ENCODE measurements at regions not wholly inside any gene's neighbourhood (a gene's known extent, or its start where the extent isn't known, plus 50 kb on each side); places are given as distances from the start of the nearest gene placed in this dataset.
"Not testable (repeated sequence)": the region's sequence is repeated elsewhere in the genome, so short reads cannot be mapped to it uniquely, and the experiment has no call there.

- Mint-ChIP-seq H3K4me3 (no peak overlapping the region), H3K36me3 (ENCODE audit: low read depth) (no peaks in the 10 kb centered on the region), H3K27me3 (no peaks in the 10 kb centered on the region), H3K27ac (no peak overlapping the region), H3K4me1 (no peaks in the 10 kb centered on the region)
- no peaks in the 10 kb centered on the region for H3K9me3 ChIP-seq (ENCODE audit: control insufficient read depth, low read length, poor library complexity, severe bottlenecking)
- ATAC-seq: no peak
- no peak for DNase-seq
Measured at GRCh38 chr14:40222996-40223395, 790.8 kb upstream of the FBXO33 start.

GRCh38 chr14:40221428-40221827, 789.2 kb upstream of the FBXO33 start:
- DNase-seq: no peak
- no peak for ATAC-seq
- Mint-ChIP-seq H3K27me3 (no peaks in the 10 kb centered on the region), H3K36me3 (ENCODE audit: low read depth) (no peaks in the 10 kb centered on the region), H3K27ac (no peak overlapping the region), H3K4me1 (no peaks in the 10 kb centered on the region), H3K4me3 (no peak overlapping the region)
- H3K9me3 ChIP-seq (ENCODE audit: control insufficient read depth, low read length, poor library complexity, severe bottlenecking): no peaks in the 10 kb centered on the region

DNA sequence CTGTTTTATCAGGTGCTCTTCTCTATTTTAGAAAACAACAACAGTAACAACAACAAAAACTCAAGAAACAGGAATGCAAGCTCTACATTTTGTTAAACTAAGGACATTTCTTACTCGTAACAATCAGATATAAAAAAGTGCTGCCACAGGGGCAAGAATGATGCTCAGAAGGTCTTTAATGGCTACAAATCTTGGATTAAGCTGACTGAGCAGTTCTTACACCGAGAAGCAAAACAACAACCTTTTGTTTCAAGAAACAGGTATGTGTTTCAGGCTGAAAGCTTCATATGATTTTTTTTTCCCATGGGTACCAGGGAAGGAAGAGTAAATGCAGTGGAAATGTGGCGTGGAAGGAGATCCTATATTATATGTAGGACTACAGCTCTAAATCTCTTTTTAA, 786.8 kb upstream of the FBXO33 start:
- no peaks in the 10 kb centered on the region for H3K4me1 Mint-ChIP-seq
- H3K4me3 Mint-ChIP-seq: no peak overlapping the region

GRCh38 chr14:40218282-40218941, 786.2 kb upstream of the FBXO33 start:
- ATAC-seq: no peak
- no peaks in the 10 kb centered on the region for H3K9me3 ChIP-seq (ENCODE audit: control insufficient read depth, low read length, poor library complexity, severe bottlenecking)
- H3K4me3 Mint-ChIP-seq: no peak overlapping the region

More for the DNA sequence above, 786.8 kb upstream of the FBXO33 start:
- no peak for DNase-seq
- ATAC-seq: no peak
- Mint-ChIP-seq H3K27me3 (no peaks in the 10 kb centered on the region), H3K27ac (no peak overlapping the region), H3K36me3 (ENCODE audit: low read depth) (no peaks in the 10 kb centered on the region)
- no peaks in the 10 kb centered on the region for H3K9me3 ChIP-seq (ENCODE audit: control insufficient read depth, low read length, poor library complexity, severe bottlenecking)

DNA sequence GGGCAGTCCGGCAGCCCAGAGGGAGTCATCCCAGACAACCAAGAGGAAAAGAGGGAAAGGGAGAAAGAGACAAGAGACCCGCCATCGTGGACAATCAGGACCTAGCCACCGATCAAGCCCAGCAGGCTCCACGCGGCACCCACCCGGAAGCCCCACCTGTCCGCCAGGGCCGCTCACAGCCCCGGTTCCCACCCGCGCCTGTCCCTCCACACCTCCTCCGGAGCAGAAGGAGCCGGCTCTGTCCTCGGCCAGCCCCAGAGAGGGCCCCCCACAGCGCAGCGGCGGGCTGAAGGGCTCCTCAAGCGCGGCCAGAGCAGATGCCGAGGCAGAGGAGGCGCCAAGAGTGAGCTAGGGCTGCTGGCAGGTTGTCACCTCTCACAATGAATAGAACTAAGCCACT, 784.7 kb upstream of the FBXO33 start:
- no peaks in the 10 kb centered on the region for H3K4me1 Mint-ChIP-seq
- H3K4me3 Mint-ChIP-seq: no peak overlapping the region
- DNase-seq: no peak
- no peaks in the 10 kb centered on the region for H3K27me3 Mint-ChIP-seq
- H3K9me3 ChIP-seq (ENCODE audit: control insufficient read depth, low read length, poor library complexity, severe bottlenecking): no peaks in the 10 kb centered on the region
- no peak overlapping the region for H3K27ac Mint-ChIP-seq
- no peaks in the 10 kb centered on the region for H3K36me3 Mint-ChIP-seq (ENCODE audit: low read depth)
- no peak for ATAC-seq

More at GRCh38 chr14:40218282-40218941, 786.2 kb upstream of the FBXO33 start:
- Mint-ChIP-seq H3K4me1 (no peaks in the 10 kb centered on the region), H3K27me3 (no peaks in the 10 kb centered on the region), H3K27ac (no peak overlapping the region), H3K36me3 (ENCODE audit: low read depth) (no peaks in the 10 kb centered on the region)
- DNase-seq: no peak

DNA sequence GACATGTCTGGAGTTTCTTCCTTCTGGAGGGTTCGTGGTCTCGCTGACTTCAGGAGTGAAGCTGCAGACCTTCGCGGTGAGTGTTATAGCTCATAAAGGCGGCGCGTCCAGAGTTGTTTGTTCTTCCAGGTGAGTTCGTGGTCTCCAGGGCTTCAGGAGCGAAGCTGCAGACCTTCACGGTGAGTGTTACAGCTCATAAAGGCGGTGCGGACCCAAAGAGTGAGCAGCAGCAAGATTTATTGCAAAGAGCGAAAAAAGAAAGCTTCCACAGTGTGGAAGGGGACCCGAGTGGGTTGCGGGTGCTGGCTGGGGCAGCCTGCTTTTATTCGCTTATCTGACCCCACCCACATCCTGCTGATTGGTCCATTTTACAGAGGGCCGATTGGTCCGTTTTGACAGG, 784.2 kb upstream of the FBXO33 start:
- ATAC-seq; DNase-seq; H3K36me3 Mint-ChIP-seq (ENCODE audit: low read depth); H3K4me3 Mint-ChIP-seq; H3K27ac Mint-ChIP-seq; H3K9me3 ChIP-seq (ENCODE audit: control insufficient read depth, low read length, poor library complexity, severe bottlenecking); H3K27me3 Mint-ChIP-seq; H3K4me1 Mint-ChIP-seq: not testable (repeated sequence)

GRCh38 chr14:40213701-40214100, 781.5 kb upstream of the FBXO33 start:
- H3K4me1 Mint-ChIP-seq: no peaks in the 10 kb centered on the region
- H3K9me3 ChIP-seq (ENCODE audit: control insufficient read depth, low read length, poor library complexity, severe bottlenecking): no peaks in the 10 kb centered on the region
- H3K4me3 Mint-ChIP-seq: no peak overlapping the region
- no peaks in the 10 kb centered on the region for H3K27me3 Mint-ChIP-seq
- no peak overlapping the region for H3K27ac Mint-ChIP-seq
- H3K36me3 Mint-ChIP-seq (ENCODE audit: low read depth): no peaks in the 10 kb centered on the region
- DNase-seq (no peak), ATAC-seq (no peak)

GRCh38 chr14:40204441-40205175, 772.4 kb upstream of the FBXO33 start:
- Mint-ChIP-seq H3K4me1 (no peaks in the 10 kb centered on the region), H3K36me3 (ENCODE audit: low read depth) (no peaks in the 10 kb centered on the region), H3K27me3 (no peaks in the 10 kb centered on the region), H3K4me3 (no peak overlapping the region), H3K27ac (no peak overlapping the region)
- DNase-seq: no peak
- H3K9me3 ChIP-seq (ENCODE audit: control insufficient read depth, low read length, poor library complexity, severe bottlenecking): no peaks in the 10 kb centered on the region
- no peak for ATAC-seq

DNA sequence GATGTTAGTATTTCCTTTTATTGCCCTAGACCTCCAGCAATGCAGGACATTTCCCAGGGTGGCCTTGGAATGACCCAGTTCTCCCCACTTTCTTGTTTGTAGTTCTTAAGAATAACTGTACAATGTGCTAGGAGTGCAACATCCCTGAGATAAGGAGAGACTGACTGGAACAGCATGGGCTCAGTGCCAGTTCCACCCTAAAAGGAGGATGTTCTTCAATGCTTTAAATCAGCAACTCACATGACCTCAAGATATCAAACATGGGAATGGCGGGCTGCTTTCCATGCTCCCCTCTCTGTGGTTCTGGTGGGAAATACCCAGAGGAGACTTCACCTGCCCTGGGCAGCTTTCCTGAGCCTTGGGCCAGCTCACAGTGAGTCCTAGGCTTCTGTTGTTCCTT, 766.9 kb upstream of the FBXO33 start:
- no peak for ATAC-seq
- no peak overlapping the region for H3K27ac Mint-ChIP-seq
- no peaks in the 10 kb centered on the region for H3K36me3 Mint-ChIP-seq (ENCODE audit: low read depth)
- DNase-seq: no peak
- no peaks in the 10 kb centered on the region for H3K4me1 Mint-ChIP-seq
- H3K27me3 Mint-ChIP-seq: no peaks in the 10 kb centered on the region
- H3K9me3 ChIP-seq (ENCODE audit: control insufficient read depth, low read length, poor library complexity, severe bottlenecking): no peaks in the 10 kb centered on the region
- no peak overlapping the region for H3K4me3 Mint-ChIP-seq

DNA sequence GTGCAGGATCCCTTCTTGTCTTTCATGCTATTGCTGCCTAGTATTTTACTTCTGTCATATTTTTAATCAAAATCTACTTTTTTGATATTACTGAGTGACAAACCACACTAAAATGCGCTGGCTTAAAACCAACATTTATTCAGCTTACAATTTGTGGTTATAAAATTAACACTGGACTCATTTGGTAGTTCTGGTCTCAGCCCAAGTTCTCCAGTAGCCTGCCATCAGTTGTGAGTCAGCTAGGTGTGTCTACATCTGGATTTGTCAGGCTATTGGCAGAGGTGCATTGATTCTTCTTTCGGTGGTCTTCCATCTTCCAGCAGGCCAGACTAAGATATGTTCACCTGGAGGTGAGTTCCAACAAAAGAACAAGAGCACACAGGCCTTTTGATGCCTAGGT, 765.1 kb upstream of the FBXO33 start:
- Mint-ChIP-seq H3K27me3 (no peaks in the 10 kb centered on the region), H3K4me3 (no peak overlapping the region), H3K4me1 (no peaks in the 10 kb centered on the region), H3K36me3 (ENCODE audit: low read depth) (no peaks in the 10 kb centered on the region), H3K27ac (no peak overlapping the region)
- no peaks in the 10 kb centered on the region for H3K9me3 ChIP-seq (ENCODE audit: control insufficient read depth, low read length, poor library complexity, severe bottlenecking)
- no peak for ATAC-seq
- DNase-seq: no peak

DNA sequence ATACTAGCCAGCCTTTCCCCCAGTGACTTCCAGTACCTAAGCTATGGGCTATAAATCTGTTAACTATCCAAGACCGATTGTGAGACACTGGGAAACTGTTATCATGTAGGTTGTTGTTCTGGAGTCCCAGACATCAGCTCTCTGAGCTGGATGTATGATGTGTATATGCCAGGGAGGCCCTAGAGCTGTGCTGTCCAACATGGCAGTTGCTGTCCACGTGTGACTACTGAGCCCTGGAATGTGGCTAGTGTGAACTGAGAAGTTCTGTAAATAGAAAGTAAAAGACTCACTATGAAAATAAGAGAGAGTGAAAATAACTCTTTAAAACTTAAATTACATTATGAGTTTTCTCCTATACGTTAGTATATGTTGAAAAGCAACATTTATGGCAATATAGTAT, 755.8 kb upstream of the FBXO33 start:
- Mint-ChIP-seq H3K4me1 (no peaks in the 10 kb centered on the region), H3K27me3 (no peaks in the 10 kb centered on the region), H3K4me3 (no peak overlapping the region), H3K36me3 (ENCODE audit: low read depth) (no peaks in the 10 kb centered on the region), H3K27ac (no peak overlapping the region)
- DNase-seq (no peak), ATAC-seq (no peak)
- no peaks in the 10 kb centered on the region for H3K9me3 ChIP-seq (ENCODE audit: control insufficient read depth, low read length, poor library complexity, severe bottlenecking)

DNA sequence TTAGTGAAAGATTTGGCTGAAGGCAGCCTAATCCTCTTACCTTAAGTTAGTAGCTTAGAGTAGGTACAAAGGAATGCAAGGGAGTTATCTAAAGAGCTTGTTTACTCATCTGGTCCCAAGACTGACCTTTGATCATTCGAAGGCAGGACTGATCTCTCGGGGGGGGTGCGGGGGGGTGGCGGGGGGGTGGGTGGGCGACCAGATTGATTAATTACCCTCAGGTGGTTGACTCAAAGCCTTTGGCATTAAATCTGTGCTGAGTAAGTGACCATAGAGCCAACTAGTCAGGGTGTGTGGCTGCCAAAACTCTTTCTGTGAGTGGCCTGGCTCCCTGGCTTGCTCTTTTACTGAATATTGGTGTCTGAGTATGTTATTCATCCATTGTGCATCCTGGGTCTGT, 731.9 kb upstream of the FBXO33 start:
- Mint-ChIP-seq H3K4me3 (no peak overlapping the region), H3K4me1 (no peaks in the 10 kb centered on the region), H3K36me3 (ENCODE audit: low read depth) (no peaks in the 10 kb centered on the region), H3K27me3 (no peaks in the 10 kb centered on the region), H3K27ac (no peak overlapping the region)
- no peak for DNase-seq
- ATAC-seq: no peak
- no peaks in the 10 kb centered on the region for H3K9me3 ChIP-seq (ENCODE audit: control insufficient read depth, low read length, poor library complexity, severe bottlenecking)

DNA sequence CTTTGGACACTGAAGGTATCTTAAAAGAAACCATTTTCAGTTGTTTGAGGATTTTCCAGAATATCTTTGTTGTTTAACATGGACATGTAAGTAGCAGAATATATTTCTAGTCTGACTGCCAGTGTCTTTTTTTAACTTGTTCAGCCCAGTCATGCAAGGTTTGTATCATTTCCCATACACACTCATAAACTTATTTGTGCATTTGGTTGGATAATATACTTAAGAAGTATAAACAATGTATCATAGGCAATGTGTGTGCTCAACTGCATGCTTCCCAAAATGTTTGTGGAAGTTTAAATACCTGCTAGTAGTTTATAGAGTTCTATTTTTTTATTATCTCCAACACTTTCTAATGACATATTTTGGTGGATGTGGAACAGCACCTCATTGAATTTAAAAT, 707.4 kb upstream of the FBXO33 start:
- H3K27ac Mint-ChIP-seq: no peak overlapping the region
- no peaks in the 10 kb centered on the region for H3K4me1 Mint-ChIP-seq
- H3K27me3 Mint-ChIP-seq: no peaks in the 10 kb centered on the region
- H3K4me3 Mint-ChIP-seq: no peak overlapping the region
- DNase-seq (no peak), ATAC-seq (no peak)
- no peaks in the 10 kb centered on the region for H3K36me3 Mint-ChIP-seq (ENCODE audit: low read depth)
- H3K9me3 ChIP-seq (ENCODE audit: control insufficient read depth, low read length, poor library complexity, severe bottlenecking): no peaks in the 10 kb centered on the region

DNA sequence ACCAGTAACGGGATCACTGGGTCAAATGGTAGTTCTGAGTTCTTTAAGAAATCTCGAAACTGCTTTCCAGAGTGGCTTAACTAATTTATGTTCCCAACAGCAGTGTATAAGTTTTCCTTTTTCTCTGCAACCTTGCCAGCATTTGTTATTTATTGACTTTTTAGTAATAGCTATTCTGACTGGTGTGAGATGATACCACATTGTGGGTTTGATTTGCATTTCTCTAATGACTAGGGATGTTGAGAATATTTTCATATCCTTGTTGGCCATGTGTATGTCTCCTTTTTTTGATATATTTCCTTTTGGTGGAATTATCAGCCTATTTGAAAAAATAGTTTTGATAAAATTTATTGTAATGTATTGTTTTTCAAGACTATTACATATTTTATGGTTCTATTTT, 701.2 kb upstream of the FBXO33 start:
- no peak overlapping the region for H3K27ac Mint-ChIP-seq
- no peaks in the 10 kb centered on the region for H3K4me1 Mint-ChIP-seq
- no peaks in the 10 kb centered on the region for H3K27me3 Mint-ChIP-seq
- no peak for ATAC-seq
- DNase-seq: no peak
- H3K36me3 Mint-ChIP-seq (ENCODE audit: low read depth): no peaks in the 10 kb centered on the region
- no peak overlapping the region for H3K4me3 Mint-ChIP-seq
- H3K9me3 ChIP-seq (ENCODE audit: control insufficient read depth, low read length, poor library complexity, severe bottlenecking): no peaks in the 10 kb centered on the region
